ENCODE measurements at regions not wholly inside any gene's neighbourhood (a gene's known extent, or its start where the extent isn't known, plus 50 kb on each side); places are given as distances from the start of the nearest gene placed in this dataset.

GRCh38 chr1:37298769-37299168, 175.6 kb upstream of the ZC3H12A start:
- TF ChIP-seq CTCF (conservative IDR thresholded peaks at IDR 0.05 in 1 of 2, IDR thresholded peaks at IDR 0.05 in 1 of 2; ENCODE audit: extremely low read depth in 1 of 2, insufficient read depth in 1 of 2, low read depth in 1 of 2, low read length in 2 of 2) (no peak), EZH2 (IDR thresholded peaks at IDR 0.05; ENCODE audit: borderline replicate concordance, low read length) (no peak)
